HG03135 (cell line): ENCODE measurements at regions not wholly inside any gene's neighbourhood (a gene's known extent, or its start where the extent isn't known, plus 50 kb on each side); places are given as distances from the start of the nearest gene placed in this dataset.

Source experiments
- ATAC-seq: cut with Tn5 transposase; IDR thresholded peaks from one replicate; pipeline ENCODE4 v1.9.1; 2021; ENCODE audit warnings: mild to moderate bottlenecking, moderate library complexity; ENCODE audit not compliant: unreplicated experiment

GRCh38 chr12:94789510-94790225 lies 139.3 kb upstream of the TMCC3 start:
- ATAC-seq, result no peak

GRCh38 chr12:94788298-94788697 lies 137.9 kb upstream of the TMCC3 start:
- no peak for ATAC-seq

- ATAC-seq, result no peak
These were observed 136.5 kb upstream of the TMCC3 start for GRCh38 chr12:94786906-94787305.

DNA sequence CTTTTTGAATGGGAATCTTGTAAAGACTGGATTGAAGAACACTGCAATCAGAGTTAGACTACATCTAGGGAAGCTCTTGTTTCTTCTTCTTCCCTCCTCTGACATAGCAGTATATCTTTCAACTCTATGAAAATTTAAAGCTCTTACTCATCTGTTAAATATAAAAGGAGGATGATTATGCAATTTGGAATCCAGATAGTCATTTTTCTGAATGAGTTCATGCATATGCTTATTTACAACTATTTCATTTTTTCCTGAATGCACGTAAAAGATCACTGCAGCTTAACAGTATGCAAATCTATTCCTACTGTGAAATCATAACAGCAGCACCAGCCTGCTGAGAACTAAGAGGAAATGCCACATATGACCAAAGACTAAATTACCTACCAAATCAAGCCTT lies 133.5 kb upstream of the TMCC3 start:
- ATAC-seq, result no peak

GRCh38 chr12:94783343-94783742 lies 133.0 kb upstream of the TMCC3 start:
- no peak for ATAC-seq

GRCh38 chr12:94781835-94782234 lies 131.5 kb upstream of the TMCC3 start:
- ATAC-seq, result no peak

DNA sequence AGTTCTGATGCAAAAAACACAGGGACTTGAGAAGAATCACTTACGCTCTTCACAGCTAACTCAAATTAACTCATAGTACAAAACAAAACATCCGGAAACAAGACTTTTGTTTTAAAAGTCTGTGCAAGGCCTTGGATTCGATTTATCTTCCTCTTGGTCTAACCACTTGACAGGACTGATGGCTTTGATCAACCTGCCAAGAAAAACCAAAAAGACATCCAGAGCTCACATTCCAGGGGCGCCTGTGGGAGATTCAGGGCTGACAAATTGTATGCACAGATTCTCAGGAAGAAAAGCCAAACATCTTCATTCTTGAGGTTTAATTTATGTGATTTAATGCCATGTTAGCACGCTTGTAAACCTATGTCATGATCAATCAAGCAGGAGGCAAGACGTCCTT lies 129.1 kb upstream of the TMCC3 start:
- no peak for ATAC-seq

DNA sequence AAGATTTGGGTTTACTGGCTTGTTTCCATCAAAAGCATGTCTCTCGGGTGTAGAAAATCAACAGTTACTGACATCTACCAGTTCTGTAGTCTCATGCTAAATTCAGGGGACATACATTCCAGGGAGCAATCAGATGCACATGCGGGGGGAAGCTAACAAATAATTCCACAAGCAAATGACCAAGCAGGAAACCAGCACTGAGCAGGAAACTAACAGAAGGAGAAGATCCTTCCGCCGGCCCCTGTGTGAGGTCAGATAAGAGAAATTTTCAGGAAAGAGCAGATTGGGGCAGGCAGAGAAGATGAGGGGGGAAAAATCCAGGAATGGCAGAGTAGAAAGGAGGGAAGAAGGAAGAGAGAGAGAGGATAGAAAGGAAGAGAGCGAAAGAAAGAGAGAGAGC lies 127.6 kb upstream of the TMCC3 start:
- no peak for ATAC-seq

GRCh38 chr12:94775710-94776109 lies 125.4 kb upstream of the TMCC3 start:
- no peak for ATAC-seq

- no peak for ATAC-seq
These were observed 121.4 kb upstream of the TMCC3 start for GRCh38 chr12:94771741-94772140.

DNA sequence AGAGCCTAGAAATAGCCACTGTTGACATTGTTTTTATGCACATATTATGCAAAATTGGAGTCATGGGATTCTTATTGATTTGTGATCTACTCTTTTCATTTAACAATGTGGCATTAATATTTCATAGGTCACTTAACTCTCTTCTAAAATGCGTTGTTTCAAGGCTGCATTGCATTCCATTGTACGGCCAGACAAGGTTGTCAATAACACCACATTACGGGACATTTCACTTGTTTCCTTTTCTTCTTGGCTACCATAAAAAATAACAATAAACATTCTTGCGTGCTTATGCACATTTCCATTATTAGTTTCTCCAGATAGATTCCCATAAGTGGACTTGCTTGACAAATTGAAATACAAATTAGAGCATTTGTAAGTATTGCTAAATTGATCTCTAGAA lies 120.8 kb upstream of the TMCC3 start:
- ATAC-seq, result no peak

- ATAC-seq, result no peak
These were observed 120.4 kb upstream of the TMCC3 start for GRCh38 chr12:94770791-94771190.

DNA sequence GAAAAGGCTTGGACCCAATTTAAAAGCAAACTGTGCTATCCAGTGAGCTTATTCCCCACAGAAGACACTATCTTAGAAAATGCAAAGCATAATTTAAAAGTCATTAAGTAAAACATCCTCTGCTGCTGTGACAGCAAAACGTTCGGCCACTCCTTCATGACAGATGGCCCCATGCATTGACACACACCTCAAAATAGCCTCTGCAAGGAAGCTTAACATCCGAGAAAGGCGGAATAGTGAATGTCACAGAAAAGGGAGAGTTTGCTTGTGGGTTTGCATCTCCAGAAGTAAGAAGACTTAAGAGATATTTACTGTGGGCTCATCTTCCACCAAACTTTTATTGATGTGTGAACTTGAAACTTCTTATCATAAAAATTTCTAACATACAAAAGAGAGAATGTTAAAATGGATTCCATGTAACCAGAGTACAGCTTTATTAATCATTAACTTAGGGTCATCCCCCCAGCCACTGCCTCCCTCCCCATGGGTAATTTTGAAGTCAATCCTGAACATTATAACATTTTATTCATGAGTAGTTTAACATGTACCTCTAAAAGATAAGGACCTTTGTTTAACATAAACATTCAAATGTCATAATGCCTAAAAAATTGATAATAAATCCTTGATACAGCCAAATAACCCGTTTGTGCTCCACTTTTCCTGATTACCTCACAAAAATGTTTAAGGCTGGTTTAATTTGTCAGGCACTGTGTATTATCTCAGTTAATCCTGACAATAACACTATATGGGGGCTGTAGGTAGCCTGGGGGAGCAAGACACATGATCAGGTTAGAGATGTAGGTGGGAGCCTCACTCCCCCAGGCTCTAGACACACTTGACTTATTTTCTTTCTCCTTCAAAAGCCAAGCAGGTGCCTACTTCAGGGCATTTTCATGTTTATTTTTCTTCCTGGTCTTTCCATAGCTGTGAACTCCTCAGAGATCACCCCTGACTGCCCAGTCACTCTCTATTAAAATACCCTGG lies 119.7 kb upstream of the TMCC3 start:
- no peak for ATAC-seq

- peak; percentile 69 for ATAC-seq
These were observed 118.7 kb upstream of the TMCC3 start for GRCh38 chr12:94769047-94769420.

DNA sequence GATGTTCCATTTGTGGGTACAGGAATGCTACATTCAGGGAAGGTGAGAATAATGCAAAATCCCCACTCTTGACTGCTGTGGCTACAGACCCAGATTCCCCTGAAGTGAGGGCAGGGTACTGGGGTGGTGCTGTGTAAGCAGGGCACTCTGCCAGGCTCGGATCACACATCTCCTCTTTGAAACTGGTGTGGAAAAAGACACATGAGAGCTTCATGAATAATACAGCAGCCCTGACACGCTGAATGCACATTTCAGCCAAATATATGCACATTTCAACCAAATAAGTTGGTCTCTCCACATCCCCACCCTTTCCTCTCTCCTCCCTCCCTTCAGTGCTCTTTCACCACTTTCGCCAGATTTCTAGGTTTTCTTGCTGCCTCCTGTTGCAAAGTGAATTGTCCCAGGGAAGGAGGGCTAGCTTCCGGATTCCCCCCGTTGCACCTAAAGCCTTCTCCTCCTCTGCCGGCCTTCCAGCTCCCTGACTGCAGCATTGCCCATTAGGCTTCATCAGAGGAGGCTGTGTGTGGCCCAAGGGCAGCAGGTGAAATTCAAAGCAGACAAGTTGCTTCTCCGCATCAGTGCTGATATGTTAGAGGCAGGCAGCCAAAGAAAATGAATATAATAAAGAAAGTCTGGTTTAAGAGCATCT lies 118.2 kb upstream of the TMCC3 start:
- ATAC-seq, result peak; percentile 33

DNA sequence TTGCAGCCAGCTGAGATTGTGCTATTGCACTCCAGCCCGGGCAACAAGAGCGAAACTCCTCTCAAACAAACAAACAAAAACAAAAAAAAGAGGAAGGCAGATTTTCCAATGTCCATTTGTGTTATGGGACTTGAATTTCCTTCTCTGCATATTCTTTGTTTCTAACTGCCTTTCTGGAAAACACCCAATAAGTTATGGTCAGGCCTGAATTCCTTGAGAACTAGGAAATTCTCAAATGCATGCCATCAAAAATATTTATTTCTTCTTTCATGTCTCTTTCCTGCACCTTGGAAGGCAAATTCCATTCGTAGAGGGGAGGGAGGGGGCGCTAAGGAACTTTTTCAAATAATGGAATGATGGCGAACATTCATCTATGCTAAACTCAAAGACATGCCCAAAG lies 117.6 kb upstream of the TMCC3 start:
- ATAC-seq, result no peak

DNA sequence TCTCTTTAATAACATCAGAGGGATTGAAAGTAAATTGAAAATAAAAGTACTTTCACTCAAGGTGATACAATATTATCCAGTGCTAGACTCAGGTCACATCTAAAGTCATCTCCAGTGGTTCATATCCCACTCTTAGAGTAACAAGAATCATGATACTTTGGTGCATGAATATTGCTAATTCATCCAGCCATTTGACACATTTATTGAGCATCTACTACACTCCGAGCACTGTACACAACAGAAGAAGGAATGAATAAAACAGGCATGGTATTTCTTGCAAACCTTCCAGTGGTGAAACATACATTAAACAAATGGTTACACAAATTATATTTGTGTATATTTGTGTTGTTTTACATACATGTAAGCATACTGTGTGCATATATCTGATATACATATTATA lies 116.0 kb upstream of the TMCC3 start:
- ATAC-seq, result no peak

- no peak for ATAC-seq
These were observed 113.1 kb upstream of the TMCC3 start for GRCh38 chr12:94763462-94763861.

DNA sequence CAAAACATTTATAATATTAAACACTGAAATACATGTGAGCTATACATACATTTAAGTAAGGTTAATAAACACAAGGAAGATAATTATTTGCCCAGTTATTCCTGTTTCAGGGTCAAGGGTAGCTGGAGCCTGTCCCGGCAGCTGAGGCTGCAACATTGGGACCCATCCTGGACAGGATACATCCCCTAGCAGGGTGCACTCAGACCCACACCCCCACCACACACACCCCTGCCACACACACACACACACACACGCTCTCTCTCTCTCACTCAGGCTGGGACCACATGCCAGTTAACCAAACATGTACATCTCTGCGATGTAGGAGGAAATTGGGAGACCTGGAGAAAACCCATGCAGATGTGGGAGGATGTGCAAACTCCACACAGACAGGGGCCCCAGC lies 112.6 kb upstream of the TMCC3 start:
- no peak for ATAC-seq

GRCh38 chr12:94762259-94762942 lies 112.0 kb upstream of the TMCC3 start:
- peak; percentile 64 for ATAC-seq

DNA sequence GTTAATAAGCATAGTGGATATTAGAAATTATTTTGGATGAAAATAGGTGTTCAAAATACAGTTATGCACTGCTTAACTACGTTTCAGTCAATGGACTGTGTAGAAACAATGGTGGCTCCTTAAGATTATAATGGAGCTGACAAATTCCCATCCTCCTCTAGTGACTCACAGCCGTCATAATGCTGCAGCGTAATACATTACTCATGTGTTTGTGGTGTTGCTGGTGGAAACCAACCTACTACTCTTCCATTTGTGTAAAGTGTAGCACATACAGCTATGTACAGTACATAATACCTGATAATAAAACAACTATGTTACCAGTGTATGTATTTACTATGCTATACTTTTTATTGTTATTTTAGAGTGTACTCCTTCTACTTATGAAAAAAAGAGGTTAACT lies 111.2 kb upstream of the TMCC3 start:
- no peak for ATAC-seq
